Mesothelial cell of epicardium (in vitro differentiated cells): ENCODE measurements at regions not wholly inside any gene's neighbourhood (a gene's known extent, or its start where the extent isn't known, plus 50 kb on each side); places are given as distances from the start of the nearest gene placed in this dataset.

Experiments
- DNase-seq, 2 experiments: peaks; one replicate each; pipeline ENCODE4 v3.0.0; 2021; ENCODE audit warnings: low spot score in 2 of 2; ENCODE audit not compliant: unreplicated experiment in 2 of 2
- H3K27ac Mint-ChIP-seq: 2 replicates; pipeline ENCODE4 v1.8.0; 2021; ENCODE audit warnings: mixed read lengths
- H3K27me3 Mint-ChIP-seq: 2 replicates; pipeline ENCODE4 v1.8.0; 2021; ENCODE audit warnings: low read depth, mixed read lengths
- H3K36me3 Mint-ChIP-seq: 2 replicates; pipeline ENCODE4 v1.8.0; 2021; ENCODE audit warnings: mixed read lengths
- H3K4me1 Mint-ChIP-seq: 2 replicates; pipeline ENCODE4 v1.8.0; 2021; ENCODE audit warnings: mixed read lengths
- H3K4me3 Mint-ChIP-seq: 2 replicates; pipeline ENCODE4 v1.8.0; 2021; ENCODE audit warnings: mild to moderate bottlenecking, moderate library complexity, mixed read lengths
- H3K9me3 Mint-ChIP-seq: 2 replicates; pipeline ENCODE4 v1.8.0; 2021; ENCODE audit warnings: mixed read lengths
- CTCF ChIP-seq: fragments of 200-600 bp; sonication (generic); IDR thresholded peaks from one replicate; pipeline ENCODE4 v1.5.0; 2021; ENCODE audit warnings: antibody characterized with exemption; ENCODE audit not compliant: unreplicated experiment

GRCh38 chr3:70731046-70731445, 418.6 kb upstream of the MDFIC2 start:
- no peak overlapping the region for H3K4me3 Mint-ChIP-seq
- H3K4me1 Mint-ChIP-seq, result peaks cover 32% of the 10 kb centered on the region
- no peak for TF ChIP-seq CTCF
- no peak overlapping the region for H3K27ac Mint-ChIP-seq
- no peaks in the 10 kb centered on the region for H3K36me3 Mint-ChIP-seq
- peaks cover 4% of the 10 kb centered on the region for H3K9me3 Mint-ChIP-seq
- no peak for DNase-seq
- H3K27me3 Mint-ChIP-seq, result no peaks in the 10 kb centered on the region

- peak overlapping the region; percentile 54 for H3K27ac Mint-ChIP-seq
- no peak for TF ChIP-seq CTCF
These were observed 417.4 kb upstream of the MDFIC2 start for GRCh38 chr3:70729845-70730244.

GRCh38 chr3:70728311-70728710, 415.9 kb upstream of the MDFIC2 start:
- peaks cover 40% of the 10 kb centered on the region for H3K4me1 Mint-ChIP-seq
- H3K4me3 Mint-ChIP-seq, result no peak overlapping the region
- no peak for DNase-seq
- peaks cover 9% of the 10 kb centered on the region for H3K9me3 Mint-ChIP-seq
- H3K27me3 Mint-ChIP-seq, result no peaks in the 10 kb centered on the region
- no peaks in the 10 kb centered on the region for H3K36me3 Mint-ChIP-seq
- peak overlapping the region; percentile 35 for H3K27ac Mint-ChIP-seq
- no peak for TF ChIP-seq CTCF

More at GRCh38 chr3:70729845-70730244, 417.4 kb upstream of the MDFIC2 start:
- no peak overlapping the region for H3K4me3 Mint-ChIP-seq
- no peak for DNase-seq
- H3K9me3 Mint-ChIP-seq, result peaks cover 8% of the 10 kb centered on the region
- no peaks in the 10 kb centered on the region for H3K36me3 Mint-ChIP-seq
- H3K27me3 Mint-ChIP-seq, result no peaks in the 10 kb centered on the region
- H3K4me1 Mint-ChIP-seq, result peaks cover 34% of the 10 kb centered on the region

GRCh38 chr3:70726961-70727360, 414.5 kb upstream of the MDFIC2 start:
- Mint-ChIP-seq H3K27ac (peak overlapping the region; percentile 32), H3K4me3 (no peak overlapping the region), H3K27me3 (no peaks in the 10 kb centered on the region), H3K4me1 (peaks cover 41% of the 10 kb centered on the region), H3K9me3 (peaks cover 9% of the 10 kb centered on the region), H3K36me3 (no peaks in the 10 kb centered on the region)
- DNase-seq, result no peak
- TF ChIP-seq CTCF, result no peak

GRCh38 chr3:70726096-70726938, 413.9 kb upstream of the MDFIC2 start:
- no peak for DNase-seq
- H3K27ac Mint-ChIP-seq, result peak overlapping the region; percentile 32
- peaks cover 41% of the 10 kb centered on the region for H3K4me1 Mint-ChIP-seq
- peaks cover 9% of the 10 kb centered on the region for H3K9me3 Mint-ChIP-seq
- no peaks in the 10 kb centered on the region for H3K27me3 Mint-ChIP-seq
- H3K4me3 Mint-ChIP-seq, result no peak overlapping the region
- TF ChIP-seq CTCF, result no peak
- no peaks in the 10 kb centered on the region for H3K36me3 Mint-ChIP-seq
